Activated naive CD8-positive, alpha-beta T cell treated with anti-CD3 and anti-CD28 coated beads, Interleukin-2, amount 10 ng/mL, durations not matched to agents 7 days and 5 days (primary cell): ENCODE measurements at regions not wholly inside any gene's neighbourhood (a gene's known extent, or its start where the extent isn't known, plus 50 kb on each side); places are given as distances from the start of the nearest gene placed in this dataset.

Experiments used
- ATAC-seq: fragments of 150-1000 bp; cut with Tn5 transposase; one replicate; pipeline ENCODE4 v1.10.0; 2021; ENCODE audit warnings: low read depth, moderate library complexity
- POLR2A ChIA-PET: fragments of 350-600 bp; sonication (Branson Sonifier 250); formaldehyde crosslinking; loops from one replicate; lab custom pipeline; 2021; ENCODE audit warnings: antibody characterized with exemption; lab: Charles Lee
- DNase-seq: peaks from one replicate; pipeline ENCODE4 v3.0.0; 2021
- H3K27ac Mint-ChIP-seq: one replicate; pipeline ENCODE4 v1.8.0; 2022; ENCODE audit warnings: mild to moderate bottlenecking, mixed read lengths
- H3K27me3 Mint-ChIP-seq: one replicate; pipeline ENCODE4 v1.8.0; 2022; ENCODE audit warnings: mild to moderate bottlenecking, moderate library complexity, mixed read lengths
- H3K36me3 Mint-ChIP-seq: one replicate; pipeline ENCODE4 v1.8.0; 2021; ENCODE audit warnings: mild to moderate bottlenecking, mixed read lengths
- H3K4me1 Mint-ChIP-seq: one replicate; pipeline ENCODE4 v1.8.0; 2021; ENCODE audit warnings: mixed read lengths
- H3K4me3 Mint-ChIP-seq: one replicate; pipeline ENCODE4 v1.8.0; 2022; ENCODE audit warnings: mild to moderate bottlenecking, moderate library complexity, mixed read lengths
- H3K9me3 Mint-ChIP-seq: one replicate; pipeline ENCODE4 v1.8.0; 2021; ENCODE audit warnings: mixed read lengths

GRCh38 chr16:47967374-47967773, 188.4 kb downstream of the ABCC12 start:
- DNase-seq (no peak), ATAC-seq (no peak)
- no peak overlapping the region for H3K4me3 Mint-ChIP-seq
- H3K27me3 Mint-ChIP-seq, result no peaks in the 10 kb centered on the region
- H3K4me1 Mint-ChIP-seq, result no peaks in the 10 kb centered on the region
- no peak overlapping the region for H3K27ac Mint-ChIP-seq
- no peaks in the 10 kb centered on the region for H3K36me3 Mint-ChIP-seq
- POLR2A ChIA-PET, result no interaction called here
- no peaks in the 10 kb centered on the region for H3K9me3 Mint-ChIP-seq

- no peaks in the 10 kb centered on the region for H3K9me3 Mint-ChIP-seq
- H3K27ac Mint-ChIP-seq, result no peak overlapping the region
- ATAC-seq, result no peak
- H3K27me3 Mint-ChIP-seq, result no peaks in the 10 kb centered on the region
- H3K4me1 Mint-ChIP-seq, result no peaks in the 10 kb centered on the region
- no peak for DNase-seq
- POLR2A ChIA-PET, result no interaction called here
- H3K4me3 Mint-ChIP-seq, result no peak overlapping the region
- no peaks in the 10 kb centered on the region for H3K36me3 Mint-ChIP-seq
Measured at GRCh38 chr16:47966325-47966724, 189.5 kb downstream of the ABCC12 start.

GRCh38 chr16:47965439-47965838, 190.4 kb downstream of the ABCC12 start:
- Mint-ChIP-seq H3K36me3 (no peaks in the 10 kb centered on the region), H3K4me1 (no peaks in the 10 kb centered on the region), H3K27me3 (no peaks in the 10 kb centered on the region), H3K4me3 (no peak overlapping the region), H3K27ac (no peak overlapping the region), H3K9me3 (no peaks in the 10 kb centered on the region)
- POLR2A ChIA-PET, result no interaction called here
- DNase-seq (no peak), ATAC-seq (no peak)

- ATAC-seq (no peak), DNase-seq (no peak)
- H3K27me3 Mint-ChIP-seq, result no peaks in the 10 kb centered on the region
- H3K4me1 Mint-ChIP-seq, result no peaks in the 10 kb centered on the region
- peaks cover 3% of the 10 kb centered on the region for H3K9me3 Mint-ChIP-seq
- no peak overlapping the region for H3K27ac Mint-ChIP-seq
- no peak overlapping the region for H3K4me3 Mint-ChIP-seq
- POLR2A ChIA-PET, result no interaction called here
- no peaks in the 10 kb centered on the region for H3K36me3 Mint-ChIP-seq
Measured at GRCh38 chr16:47958726-47959125, 197.1 kb downstream of the ABCC12 start.

GRCh38 chr16:47956916-47957315, 198.9 kb downstream of the ABCC12 start:
- POLR2A ChIA-PET, result no interaction called here
- DNase-seq (no peak), ATAC-seq (no peak)
- Mint-ChIP-seq H3K27me3 (no peaks in the 10 kb centered on the region), H3K4me1 (no peaks in the 10 kb centered on the region), H3K27ac (no peak overlapping the region), H3K36me3 (no peaks in the 10 kb centered on the region), H3K9me3 (peaks cover 3% of the 10 kb centered on the region), H3K4me3 (no peak overlapping the region)

- Mint-ChIP-seq H3K9me3 (no peaks in the 10 kb centered on the region), H3K36me3 (no peaks in the 10 kb centered on the region), H3K27me3 (peaks cover 2% of the 10 kb centered on the region), H3K4me1 (no peaks in the 10 kb centered on the region), H3K4me3 (no peak overlapping the region), H3K27ac (no peak overlapping the region)
- POLR2A ChIA-PET, result no interaction called here
- ATAC-seq (no peak), DNase-seq (no peak)
Measured at GRCh38 chr16:47949714-47950113, 206.1 kb downstream of the ABCC12 start.

- Mint-ChIP-seq H3K4me1 (no peaks in the 10 kb centered on the region), H3K36me3 (no peaks in the 10 kb centered on the region), H3K4me3 (no peak overlapping the region), H3K27me3 (peaks cover 2% of the 10 kb centered on the region), H3K9me3 (no peaks in the 10 kb centered on the region), H3K27ac (no peak overlapping the region)
- DNase-seq (no peak), ATAC-seq (no peak)
- POLR2A ChIA-PET, result no interaction called here
Measured at GRCh38 chr16:47949276-47949675, 206.5 kb downstream of the ABCC12 start.

- ATAC-seq (no peak), DNase-seq (no peak)
- POLR2A ChIA-PET, result no interaction called here
- H3K4me3 Mint-ChIP-seq, result no peak overlapping the region
- H3K9me3 Mint-ChIP-seq, result no peaks in the 10 kb centered on the region
- no peaks in the 10 kb centered on the region for H3K4me1 Mint-ChIP-seq
- H3K36me3 Mint-ChIP-seq, result no peaks in the 10 kb centered on the region
- H3K27ac Mint-ChIP-seq, result no peak overlapping the region
- H3K27me3 Mint-ChIP-seq, result peaks cover 2% of the 10 kb centered on the region
Measured at GRCh38 chr16:47947723-47948122, 208.1 kb downstream of the ABCC12 start.

GRCh38 chr16:47946092-47946491, 209.7 kb downstream of the ABCC12 start:
- Mint-ChIP-seq H3K27ac (no peak overlapping the region), H3K27me3 (peaks cover 2% of the 10 kb centered on the region), H3K4me1 (no peaks in the 10 kb centered on the region), H3K9me3 (no peaks in the 10 kb centered on the region), H3K4me3 (no peak overlapping the region), H3K36me3 (no peaks in the 10 kb centered on the region)
- POLR2A ChIA-PET, result no interaction called here
- ATAC-seq (no peak), DNase-seq (no peak)

- no peak overlapping the region for H3K27ac Mint-ChIP-seq
- POLR2A ChIA-PET, result no interaction called here
- H3K27me3 Mint-ChIP-seq, result peaks cover 2% of the 10 kb centered on the region
- H3K4me1 Mint-ChIP-seq, result no peaks in the 10 kb centered on the region
- H3K4me3 Mint-ChIP-seq, result no peak overlapping the region
- H3K9me3 Mint-ChIP-seq, result no peaks in the 10 kb centered on the region
- ATAC-seq (no peak), DNase-seq (no peak)
- no peaks in the 10 kb centered on the region for H3K36me3 Mint-ChIP-seq
Measured at GRCh38 chr16:47944589-47944988, 211.2 kb downstream of the ABCC12 start.

GRCh38 chr16:47943235-47943634, 212.6 kb downstream of the ABCC12 start:
- Mint-ChIP-seq H3K9me3 (no peaks in the 10 kb centered on the region), H3K4me3 (no peak overlapping the region), H3K4me1 (no peaks in the 10 kb centered on the region), H3K27me3 (no peaks in the 10 kb centered on the region), H3K36me3 (no peaks in the 10 kb centered on the region), H3K27ac (no peak overlapping the region)
- POLR2A ChIA-PET, result no interaction called here
- ATAC-seq (no peak), DNase-seq (no peak)

- ATAC-seq, result no peak
- no peak overlapping the region for H3K4me3 Mint-ChIP-seq
- POLR2A ChIA-PET, result no interaction called here
Measured at GRCh38 chr16:47940466-47940865, 215.3 kb downstream of the ABCC12 start.

GRCh38 chr16:47939680-47940079, 216.1 kb downstream of the ABCC12 start:
- no peak for ATAC-seq
- Mint-ChIP-seq H3K4me1 (no peaks in the 10 kb centered on the region), H3K9me3 (no peaks in the 10 kb centered on the region), H3K36me3 (no peaks in the 10 kb centered on the region), H3K27ac (no peak overlapping the region), H3K4me3 (no peak overlapping the region), H3K27me3 (no peaks in the 10 kb centered on the region)
- POLR2A ChIA-PET, result no interaction called here
- no peak for DNase-seq

More at GRCh38 chr16:47940466-47940865, 215.3 kb downstream of the ABCC12 start:
- DNase-seq, result no peak
- Mint-ChIP-seq H3K27ac (no peak overlapping the region), H3K36me3 (no peaks in the 10 kb centered on the region), H3K27me3 (no peaks in the 10 kb centered on the region), H3K9me3 (no peaks in the 10 kb centered on the region), H3K4me1 (no peaks in the 10 kb centered on the region)

GRCh38 chr16:47938272-47938671, 217.5 kb downstream of the ABCC12 start:
- H3K36me3 Mint-ChIP-seq, result no peaks in the 10 kb centered on the region
- H3K27me3 Mint-ChIP-seq, result no peaks in the 10 kb centered on the region
- no peaks in the 10 kb centered on the region for H3K9me3 Mint-ChIP-seq
- H3K4me1 Mint-ChIP-seq, result no peaks in the 10 kb centered on the region
- POLR2A ChIA-PET, result no interaction called here
- ATAC-seq (no peak), DNase-seq (no peak)
- no peak overlapping the region for H3K27ac Mint-ChIP-seq
- no peak overlapping the region for H3K4me3 Mint-ChIP-seq

GRCh38 chr16:47928008-47928407, 227.8 kb downstream of the ABCC12 start:
- POLR2A ChIA-PET, result no interaction called here
- no peaks in the 10 kb centered on the region for H3K36me3 Mint-ChIP-seq
- no peaks in the 10 kb centered on the region for H3K27me3 Mint-ChIP-seq
- ATAC-seq (no peak), DNase-seq (no peak)
- no peak overlapping the region for H3K27ac Mint-ChIP-seq
- H3K9me3 Mint-ChIP-seq, result peaks cover 2% of the 10 kb centered on the region
- H3K4me3 Mint-ChIP-seq, result no peak overlapping the region
- H3K4me1 Mint-ChIP-seq, result no peaks in the 10 kb centered on the region
